Panc1 (cell line): ENCODE measurements at regions not wholly inside any gene's neighbourhood (a gene's known extent, or its start where the extent isn't known, plus 50 kb on each side); places are given as distances from the start of the nearest gene placed in this dataset.

Experiments
- TCF7L2 ChIP-seq: IDR thresholded peaks from 2 replicates; pipeline ENCODE4 v1.6.1; 2011; ENCODE audit warnings: mild to moderate bottlenecking, low read depth, low read length, inconsistent platforms
- TF ChIP-seq, protein P1 (sequence below): fragments of 450-650 bp; IDR thresholded peaks from 2 replicates; pipeline ENCODE4 v1.5.1; 2017; ENCODE audit warnings: mild to moderate bottlenecking

DNA sequence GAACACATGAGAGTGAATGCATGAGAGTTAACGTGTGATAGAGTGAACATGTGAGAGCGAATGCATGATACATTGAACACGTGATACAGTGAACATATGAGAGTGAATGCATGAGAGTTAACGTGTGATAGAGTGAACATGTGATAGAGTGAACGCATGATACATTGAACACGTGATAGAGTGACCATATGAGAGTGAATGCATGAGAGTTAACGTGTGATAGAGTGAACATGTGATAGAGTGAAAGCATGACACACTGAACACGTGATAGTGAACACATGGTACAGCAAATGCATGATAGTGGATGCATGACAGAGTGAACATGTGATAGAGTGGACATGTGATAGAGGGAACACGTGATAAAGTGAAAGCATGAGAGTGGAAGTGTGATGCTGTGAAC is 517.9 kb downstream of the EIPR1 start:
- TF ChIP-seq, protein P1, sequence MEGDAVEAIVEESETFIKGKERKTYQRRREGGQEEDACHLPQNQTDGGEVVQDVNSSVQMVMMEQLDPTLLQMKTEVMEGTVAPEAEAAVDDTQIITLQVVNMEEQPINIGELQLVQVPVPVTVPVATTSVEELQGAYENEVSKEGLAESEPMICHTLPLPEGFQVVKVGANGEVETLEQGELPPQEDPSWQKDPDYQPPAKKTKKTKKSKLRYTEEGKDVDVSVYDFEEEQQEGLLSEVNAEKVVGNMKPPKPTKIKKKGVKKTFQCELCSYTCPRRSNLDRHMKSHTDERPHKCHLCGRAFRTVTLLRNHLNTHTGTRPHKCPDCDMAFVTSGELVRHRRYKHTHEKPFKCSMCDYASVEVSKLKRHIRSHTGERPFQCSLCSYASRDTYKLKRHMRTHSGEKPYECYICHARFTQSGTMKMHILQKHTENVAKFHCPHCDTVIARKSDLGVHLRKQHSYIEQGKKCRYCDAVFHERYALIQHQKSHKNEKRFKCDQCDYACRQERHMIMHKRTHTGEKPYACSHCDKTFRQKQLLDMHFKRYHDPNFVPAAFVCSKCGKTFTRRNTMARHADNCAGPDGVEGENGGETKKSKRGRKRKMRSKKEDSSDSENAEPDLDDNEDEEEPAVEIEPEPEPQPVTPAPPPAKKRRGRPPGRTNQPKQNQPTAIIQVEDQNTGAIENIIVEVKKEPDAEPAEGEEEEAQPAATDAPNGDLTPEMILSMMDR, result no peak
- no peak for TF ChIP-seq TCF7L2
